Stomach (tissue), 4 donors: ENCODE measurements at regions not wholly inside any gene's neighbourhood (a gene's known extent, or its start where the extent isn't known, plus 50 kb on each side); places are given as distances from the start of the nearest gene placed in this dataset.

Experiments
- CTCF ChIP-seq, 7 experiments: fragments of 450-650 bp in 4 of 7; fragments of 200-600 bp in 3 of 7; sonication (generic) in 3 of 7; IDR thresholded peaks; one replicate each; pipeline ENCODE4 v1.5.1; 2016 to 2019; ENCODE audit warnings: antibody characterized with exemption in 7 of 7, control low read depth in 2 of 7, mild to moderate bottlenecking in 1 of 7
- EP300 ChIP-seq: sonication (generic); formaldehyde crosslinking; IDR thresholded peaks from one replicate; pipeline ENCODE4 v1.6.1; 2017; ENCODE audit warnings: antibody characterized with exemption
- POLR2A ChIP-seq, 4 donors: fragments of 450-650 bp; IDR thresholded peaks; one replicate each; pipeline ENCODE4 v1.6.1; 2016; ENCODE audit warnings: antibody characterized with exemption in 4 of 4, control low read depth in 2 of 4, mild to moderate bottlenecking in 1 of 4, moderate library complexity in 1 of 4
- POLR2AphosphoS5 ChIP-seq, 3 donors: sonication (generic); formaldehyde crosslinking; IDR thresholded peaks; one replicate each; pipeline ENCODE4 v1.6.1; 2016; ENCODE audit warnings: antibody characterized with exemption in 3 of 3

- TF ChIP-seq CTCF (IDR thresholded peaks at IDR 0.05) (no peak), POLR2A (IDR thresholded peaks at IDR 0.05) (no peak), POLR2AphosphoS5 (IDR thresholded peaks at IDR 0.05) (no peak), EP300 (no peak)
Observed at GRCh38 chr4:117983541-117984365, 50.5 kb upstream of the NDST3 start.
